Tibial artery (tissue), 4 donors: ENCODE measurements at regions not wholly inside any gene's neighbourhood (a gene's known extent, or its start where the extent isn't known, plus 50 kb on each side); places are given as distances from the start of the nearest gene placed in this dataset.

ENCODE experiments used
- DNase-seq, 2 donors: peaks; one replicate each; pipeline ENCODE4 v3.0.0-alpha.2; 2019
- H3K27ac ChIP-seq, 2 donors: fragments of 200-600 bp; sonication (generic) in 1 of 2; 1 replicate in 1 of 2; 2 replicates in 1 of 2; pipeline ENCODE4 v1.5.1; 2018 to 2019; ENCODE audit warnings: mild to moderate bottlenecking in 1 of 2
- H3K27me3 ChIP-seq, 2 donors: fragments of 200-600 bp; sonication (generic) in 1 of 2; one replicate each; pipeline versions ENCODE4 v1.5.1 to v1.6.0; 2016 to 2019
- H3K36me3 ChIP-seq, 3 donors: fragments of 200-600 bp; sonication (generic) in 2 of 3; one replicate each; pipeline ENCODE4 v1.5.1; 2016 to 2019; ENCODE audit warnings: mild to moderate bottlenecking in 2 of 3
- H3K4me1 ChIP-seq, 4 donors: fragments of 200-600 bp; sonication (generic) in 2 of 4; 1 replicate in 3 of 4; 2 replicates in 1 of 4; pipeline ENCODE4 v1.5.1; 2016 to 2019
- H3K4me3 ChIP-seq, 2 donors: fragments of 200-600 bp; sonication (generic) in 1 of 2; 1 replicate in 1 of 2; 2 replicates in 1 of 2; pipeline ENCODE4 v1.5.1; 2018 to 2019; ENCODE audit warnings: mild to moderate bottlenecking in 2 of 2
- H3K9me3 ChIP-seq, 3 donors: fragments of 200-600 bp; sonication (generic) in 1 of 3; one replicate each; pipeline ENCODE4 v1.5.1; 2016 to 2019
- CTCF ChIP-seq, 2 experiments: fragments of 200-600 bp in 1 of 2; fragments of 450-650 bp in 1 of 2; IDR thresholded peaks; one replicate each; pipeline ENCODE4 v1.5.1; 2017 to 2019; ENCODE audit warnings: antibody characterized with exemption in 2 of 2, mild to moderate bottlenecking in 1 of 2, moderate library complexity in 1 of 2
- intact Hi-C: fragments of 100-400 bp; cut with DNase I; formaldehyde crosslinking; loops from one replicate; pipeline ENCODE4 v1.15.0; 2023; ENCODE audit warnings: low total_unique reads

- DNase-seq: no peak
- no peaks in the 10 kb centered on the region for H3K9me3 ChIP-seq
- H3K4me1 ChIP-seq: peaks cover 0 to 25% (median 14%) of the 10 kb centered on the region in 4 donors
- intact Hi-C loops: no loop called here
- no peak for TF ChIP-seq CTCF (IDR thresholded peaks at IDR 0.05)
- no peak overlapping the region for H3K27ac ChIP-seq
- no peaks in the 10 kb centered on the region for H3K36me3 ChIP-seq
- no peaks in the 10 kb centered on the region for H3K27me3 ChIP-seq
- no peak overlapping the region for H3K4me3 ChIP-seq
Observed at GRCh38 chr10:44806950-44807349, 104.2 kb upstream of the TMEM72 start.

GRCh38 chr10:44807451-44807850 is 103.7 kb upstream of the TMEM72 start:
- H3K27me3 ChIP-seq: no peaks in the 10 kb centered on the region
- no peaks in the 10 kb centered on the region for H3K36me3 ChIP-seq
- H3K4me3 ChIP-seq: no peak overlapping the region
- H3K9me3 ChIP-seq: no peaks in the 10 kb centered on the region
- TF ChIP-seq CTCF (IDR thresholded peaks at IDR 0.05): no peak
- peaks cover 0 to 20% (median 9%) of the 10 kb centered on the region in 4 donors for H3K4me1 ChIP-seq
- DNase-seq: no peak
- intact Hi-C loops: no loop called here
- no peak overlapping the region for H3K27ac ChIP-seq

- DNase-seq: no peak
- no peaks in the 10 kb centered on the region for H3K9me3 ChIP-seq
- peaks cover 0 to 19% (median 7%) of the 10 kb centered on the region in 4 donors for H3K4me1 ChIP-seq
- no peak for TF ChIP-seq CTCF (IDR thresholded peaks at IDR 0.05)
- intact Hi-C loops: no loop called here
- no peak overlapping the region for H3K4me3 ChIP-seq
- H3K36me3 ChIP-seq: no peaks in the 10 kb centered on the region
- H3K27ac ChIP-seq: no peak overlapping the region
- no peaks in the 10 kb centered on the region for H3K27me3 ChIP-seq
Observed at GRCh38 chr10:44809647-44810046, 101.5 kb upstream of the TMEM72 start.

- Histone ChIP-seq H3K4me3 (no peak overlapping the region), H3K9me3 (no peaks in the 10 kb centered on the region), H3K27me3 (no peaks in the 10 kb centered on the region), H3K27ac (no peak overlapping the region), H3K4me1 (peaks cover 0 to 15% (median 7%) of the 10 kb centered on the region in 4 donors), H3K36me3 (no peaks in the 10 kb centered on the region)
- no peak for TF ChIP-seq CTCF (IDR thresholded peaks at IDR 0.05)
- intact Hi-C loops: no loop called here
- DNase-seq: no peak
Observed at GRCh38 chr10:44811072-44811471, 100.1 kb upstream of the TMEM72 start.

- no peak for DNase-seq
- no peak for TF ChIP-seq CTCF (IDR thresholded peaks at IDR 0.05)
- H3K9me3 ChIP-seq: no peaks in the 10 kb centered on the region
- no peak overlapping the region for H3K4me3 ChIP-seq
- intact Hi-C loops: no loop called here
- H3K36me3 ChIP-seq: no peaks in the 10 kb centered on the region
- H3K27ac ChIP-seq: no peak overlapping the region
- no peaks in the 10 kb centered on the region for H3K4me1 ChIP-seq
- no peaks in the 10 kb centered on the region for H3K27me3 ChIP-seq
Observed at GRCh38 chr10:44813201-44813600, 97.9 kb upstream of the TMEM72 start.

- no peak for TF ChIP-seq CTCF (IDR thresholded peaks at IDR 0.05)
- Histone ChIP-seq H3K9me3 (no peaks in the 10 kb centered on the region), H3K27me3 (no peaks in the 10 kb centered on the region), H3K36me3 (no peaks in the 10 kb centered on the region), H3K27ac (no peak overlapping the region), H3K4me3 (no peak overlapping the region), H3K4me1 (no peaks in the 10 kb centered on the region)
- no peak for DNase-seq
- intact Hi-C loops: no loop called here
Observed at GRCh38 chr10:44814929-44815328, 96.2 kb upstream of the TMEM72 start.
